ENCODE measurements at regions not wholly inside any gene's neighbourhood (a gene's known extent, or its start where the extent isn't known, plus 50 kb on each side); places are given as distances from the start of the nearest gene placed in this dataset.
"Not testable (repeated sequence)": the region's sequence is repeated elsewhere in the genome, so short reads cannot be mapped to it uniquely, and the experiment has no call there.

GRCh38 chr1:148233250-148233649, 81.2 kb upstream of the NBPF11 start:
- not testable (repeated sequence) for H3K36me3 ChIP-seq (ENCODE audit: control insufficient read depth in 2 of 2, insufficient read depth in 2 of 2, low read length in 1 of 2); H3K27me3 ChIP-seq (ENCODE audit: control insufficient read depth in 1 of 2, insufficient read depth in 2 of 2, low read length in 2 of 2); H3K27ac ChIP-seq (ENCODE audit: low read depth in 2 of 2, low read length in 1 of 2); H3K4me1 ChIP-seq (ENCODE audit: control insufficient read depth in 2 of 2, insufficient read depth in 2 of 2, low read length in 1 of 2); H3K9me3 ChIP-seq (ENCODE audit: control insufficient read depth in 2 of 2, insufficient read depth in 1 of 2, low read depth in 1 of 2, low read length in 1 of 2); H3K4me3 ChIP-seq (ENCODE audit: low read depth in 1 of 2, low read length in 2 of 2)
- 87 to 95% methylated on average over 6 of the region's 8 CpGs for WGBS, 2 donors

DNA sequence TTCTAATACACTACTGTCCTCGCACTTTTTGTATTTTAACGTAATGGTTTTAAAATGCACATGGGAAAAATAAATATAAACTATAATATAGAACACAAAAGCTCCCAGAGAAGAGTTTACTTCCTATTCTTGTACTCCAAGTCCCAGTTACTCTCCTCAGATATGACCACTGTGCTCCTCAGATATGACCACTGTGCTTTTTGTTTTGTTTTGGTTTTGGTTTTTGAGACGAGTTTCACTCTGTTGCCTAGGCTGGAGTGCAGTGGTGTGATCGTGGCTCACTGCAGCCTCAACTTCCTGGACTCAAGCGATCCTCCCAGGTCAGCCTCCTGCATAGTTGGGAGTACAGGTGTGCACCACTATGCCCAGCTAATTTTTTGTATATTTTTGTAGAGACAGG, 76.8 kb upstream of the NBPF11 start:
- H3K9me3 ChIP-seq (ENCODE audit: control insufficient read depth in 2 of 2, insufficient read depth in 1 of 2, low read depth in 1 of 2, low read length in 1 of 2); H3K27me3 ChIP-seq (ENCODE audit: control insufficient read depth in 1 of 2, insufficient read depth in 2 of 2, low read length in 2 of 2); H3K36me3 ChIP-seq (ENCODE audit: control insufficient read depth in 2 of 2, insufficient read depth in 2 of 2, low read length in 1 of 2); H3K4me1 ChIP-seq (ENCODE audit: control insufficient read depth in 2 of 2, insufficient read depth in 2 of 2, low read length in 1 of 2); H3K4me3 ChIP-seq (ENCODE audit: low read depth in 1 of 2, low read length in 2 of 2); H3K27ac ChIP-seq (ENCODE audit: low read depth in 2 of 2, low read length in 1 of 2): not testable (repeated sequence)
- 81 to 93% methylated on average over 4 of the region's 5 CpGs for WGBS, 2 donors

- not testable (repeated sequence) for H3K9me3 ChIP-seq (ENCODE audit: control insufficient read depth in 2 of 2, insufficient read depth in 1 of 2, low read depth in 1 of 2, low read length in 1 of 2); H3K4me1 ChIP-seq (ENCODE audit: control insufficient read depth in 2 of 2, insufficient read depth in 2 of 2, low read length in 1 of 2); H3K36me3 ChIP-seq (ENCODE audit: control insufficient read depth in 2 of 2, insufficient read depth in 2 of 2, low read length in 1 of 2); H3K4me3 ChIP-seq (ENCODE audit: low read depth in 1 of 2, low read length in 2 of 2); H3K27me3 ChIP-seq (ENCODE audit: control insufficient read depth in 1 of 2, insufficient read depth in 2 of 2, low read length in 2 of 2); H3K27ac ChIP-seq (ENCODE audit: low read depth in 2 of 2, low read length in 1 of 2)
- no CpG with 5 or more reads among the region's 4 CpGs for WGBS, 2 donors
These were observed 70.5 kb upstream of the NBPF11 start for GRCh38 chr1:148222399-148223159.

GRCh38 chr1:148221593-148221992, 69.5 kb upstream of the NBPF11 start:
- H3K9me3 ChIP-seq (ENCODE audit: control insufficient read depth in 2 of 2, insufficient read depth in 1 of 2, low read depth in 1 of 2, low read length in 1 of 2); H3K4me1 ChIP-seq (ENCODE audit: control insufficient read depth in 2 of 2, insufficient read depth in 2 of 2, low read length in 1 of 2); H3K4me3 ChIP-seq (ENCODE audit: low read depth in 1 of 2, low read length in 2 of 2); H3K27ac ChIP-seq (ENCODE audit: low read depth in 2 of 2, low read length in 1 of 2); H3K27me3 ChIP-seq (ENCODE audit: control insufficient read depth in 1 of 2, insufficient read depth in 2 of 2, low read length in 2 of 2); H3K36me3 ChIP-seq (ENCODE audit: control insufficient read depth in 2 of 2, insufficient read depth in 2 of 2, low read length in 1 of 2): not testable (repeated sequence)
- no CpG with 5 or more reads among the region's 4 CpGs for WGBS, 2 donors

- H3K27me3 ChIP-seq (ENCODE audit: control insufficient read depth in 1 of 2, insufficient read depth in 2 of 2, low read length in 2 of 2); H3K4me3 ChIP-seq (ENCODE audit: low read depth in 1 of 2, low read length in 2 of 2); H3K9me3 ChIP-seq (ENCODE audit: control insufficient read depth in 2 of 2, insufficient read depth in 1 of 2, low read depth in 1 of 2, low read length in 1 of 2); H3K36me3 ChIP-seq (ENCODE audit: control insufficient read depth in 2 of 2, insufficient read depth in 2 of 2, low read length in 1 of 2); H3K4me1 ChIP-seq (ENCODE audit: control insufficient read depth in 2 of 2, insufficient read depth in 2 of 2, low read length in 1 of 2); H3K27ac ChIP-seq (ENCODE audit: low read depth in 2 of 2, low read length in 1 of 2): not testable (repeated sequence)
- WGBS, 2 donors: no CpG with 5 or more reads among the region's 4 CpGs
These were observed 67.1 kb upstream of the NBPF11 start for GRCh38 chr1:148219229-148219628.

GRCh38 chr1:148211191-148211590, 59.1 kb upstream of the NBPF11 start:
- H3K27me3 ChIP-seq (ENCODE audit: control insufficient read depth in 1 of 2, insufficient read depth in 2 of 2, low read length in 2 of 2); H3K4me1 ChIP-seq (ENCODE audit: control insufficient read depth in 2 of 2, insufficient read depth in 2 of 2, low read length in 1 of 2); H3K4me3 ChIP-seq (ENCODE audit: low read depth in 1 of 2, low read length in 2 of 2); H3K27ac ChIP-seq (ENCODE audit: low read depth in 2 of 2, low read length in 1 of 2); H3K9me3 ChIP-seq (ENCODE audit: control insufficient read depth in 2 of 2, insufficient read depth in 1 of 2, low read depth in 1 of 2, low read length in 1 of 2); H3K36me3 ChIP-seq (ENCODE audit: control insufficient read depth in 2 of 2, insufficient read depth in 2 of 2, low read length in 1 of 2): not testable (repeated sequence)
- WGBS, 2 donors: no CpG with 5 or more reads among the region's 2 CpGs

GRCh38 chr1:148210624-148211023, 58.5 kb upstream of the NBPF11 start:
- WGBS, 2 donors: no CpG with 5 or more reads among the region's 6 CpGs
- not testable (repeated sequence) for H3K4me3 ChIP-seq (ENCODE audit: low read depth in 1 of 2, low read length in 2 of 2); H3K36me3 ChIP-seq (ENCODE audit: control insufficient read depth in 2 of 2, insufficient read depth in 2 of 2, low read length in 1 of 2); H3K4me1 ChIP-seq (ENCODE audit: control insufficient read depth in 2 of 2, insufficient read depth in 2 of 2, low read length in 1 of 2); H3K27ac ChIP-seq (ENCODE audit: low read depth in 2 of 2, low read length in 1 of 2); H3K9me3 ChIP-seq (ENCODE audit: control insufficient read depth in 2 of 2, insufficient read depth in 1 of 2, low read depth in 1 of 2, low read length in 1 of 2); H3K27me3 ChIP-seq (ENCODE audit: control insufficient read depth in 1 of 2, insufficient read depth in 2 of 2, low read length in 2 of 2)

DNA sequence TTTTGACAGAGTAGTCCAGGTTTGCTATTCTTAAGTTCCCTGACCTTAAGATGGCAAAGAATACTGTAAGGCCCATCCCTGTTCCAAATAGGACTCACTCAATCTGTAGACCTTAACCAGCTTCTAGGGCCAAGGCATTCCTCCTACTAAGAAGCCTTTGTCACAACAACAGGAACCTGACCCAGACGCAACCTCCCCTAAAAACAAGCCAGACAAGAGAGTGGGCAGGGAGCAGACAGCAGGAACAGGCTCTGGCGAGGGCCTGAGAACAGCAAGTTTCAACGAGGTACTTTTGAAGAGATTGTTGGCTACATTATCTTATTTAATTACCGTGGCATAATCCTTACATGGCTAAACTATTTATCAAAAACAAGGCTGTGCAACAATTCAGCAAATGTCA, 58.1 kb upstream of the NBPF11 start:
- H3K27ac ChIP-seq (ENCODE audit: low read depth in 2 of 2, low read length in 1 of 2); H3K27me3 ChIP-seq (ENCODE audit: control insufficient read depth in 1 of 2, insufficient read depth in 2 of 2, low read length in 2 of 2); H3K9me3 ChIP-seq (ENCODE audit: control insufficient read depth in 2 of 2, insufficient read depth in 1 of 2, low read depth in 1 of 2, low read length in 1 of 2); H3K36me3 ChIP-seq (ENCODE audit: control insufficient read depth in 2 of 2, insufficient read depth in 2 of 2, low read length in 1 of 2); H3K4me1 ChIP-seq (ENCODE audit: control insufficient read depth in 2 of 2, insufficient read depth in 2 of 2, low read length in 1 of 2); H3K4me3 ChIP-seq (ENCODE audit: low read depth in 1 of 2, low read length in 2 of 2): not testable (repeated sequence)
- WGBS, 2 donors: no CpG with 5 or more reads among the region's 4 CpGs

DNA sequence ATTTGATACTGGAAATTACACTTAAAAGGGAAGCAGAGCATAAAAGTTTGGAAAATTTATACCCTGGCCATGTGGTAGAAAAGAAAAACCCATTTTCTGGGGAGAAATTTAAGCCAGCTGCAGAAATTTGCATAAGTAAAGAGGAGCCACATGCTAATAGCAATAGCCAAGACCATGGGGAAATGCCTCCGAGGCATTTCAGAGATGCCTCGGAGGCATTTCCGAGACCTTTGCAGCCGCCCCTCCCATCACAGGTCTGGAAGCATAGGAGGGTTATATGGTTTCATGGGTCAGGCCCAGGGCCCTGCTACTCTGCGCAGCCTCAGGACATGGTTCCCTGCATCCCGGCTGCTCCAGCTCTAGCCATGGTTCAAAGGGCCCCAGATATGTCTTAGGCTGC, 49.9 kb upstream of the NBPF11 start:
- H3K4me3 ChIP-seq (ENCODE audit: low read depth in 1 of 2, low read length in 2 of 2); H3K27me3 ChIP-seq (ENCODE audit: control insufficient read depth in 1 of 2, insufficient read depth in 2 of 2, low read length in 2 of 2): not testable (repeated sequence)
- WGBS, 2 donors: no CpG with 5 or more reads among the region's 6 CpGs

More for the DNA sequence above, 49.9 kb upstream of the NBPF11 start:
- not testable (repeated sequence) for H3K9me3 ChIP-seq (ENCODE audit: control insufficient read depth in 2 of 2, insufficient read depth in 1 of 2, low read depth in 1 of 2, low read length in 1 of 2); H3K36me3 ChIP-seq (ENCODE audit: control insufficient read depth in 2 of 2, insufficient read depth in 2 of 2, low read length in 1 of 2); H3K4me1 ChIP-seq (ENCODE audit: control insufficient read depth in 2 of 2, insufficient read depth in 2 of 2, low read length in 1 of 2); H3K27ac ChIP-seq (ENCODE audit: low read depth in 2 of 2, low read length in 1 of 2)
